ENCODE measurements at regions not wholly inside any gene's neighbourhood (a gene's known extent, or its start where the extent isn't known, plus 50 kb on each side); places are given as distances from the start of the nearest gene placed in this dataset.

GRCh38 chr6:150683320-150683719 is 83.6 kb downstream of the PLEKHG1 start:
- TF ChIP-seq EP300 (IDR thresholded peaks at IDR 0.05) (peak; percentile 74), POLR2A (IDR thresholded peaks at IDR 0.05; ENCODE audit: low read depth) (no peak)
